ENCODE measurements at regions not wholly inside any gene's neighbourhood (a gene's known extent, or its start where the extent isn't known, plus 50 kb on each side); places are given as distances from the start of the nearest gene placed in this dataset.

DNA sequence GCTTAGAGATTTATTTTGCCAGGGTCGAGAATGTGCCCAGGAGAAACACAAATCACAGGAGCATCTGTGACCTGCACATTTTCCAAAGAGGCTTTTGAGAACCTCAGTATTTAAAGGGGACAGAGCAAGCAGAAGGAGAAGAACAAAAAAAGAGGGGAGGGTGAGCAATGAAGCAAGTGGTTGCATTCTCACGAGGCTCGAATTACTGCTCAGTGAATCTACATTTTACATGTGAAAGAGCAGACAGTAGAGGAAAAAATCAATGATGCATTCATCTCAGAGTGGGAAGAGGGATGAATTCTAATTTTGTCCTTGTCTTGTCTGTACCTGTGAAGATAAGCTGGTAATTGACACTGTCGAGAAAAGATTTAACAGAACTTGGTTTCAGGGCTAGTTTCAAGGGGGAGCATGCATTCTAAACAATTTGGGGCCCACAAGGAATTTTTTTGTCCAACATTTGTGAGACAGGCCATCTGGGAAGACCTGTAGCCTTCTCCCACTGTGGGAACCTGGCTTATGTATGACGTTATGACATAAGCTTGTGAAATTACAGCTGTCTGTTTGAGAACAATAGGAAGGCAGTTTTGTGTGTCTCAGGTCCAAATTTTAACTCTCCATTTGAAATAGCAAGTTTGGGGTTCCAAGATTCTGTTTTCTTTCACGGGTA is 855.1 kb downstream of the SLITRK5 start:
- TF ChIP-seq, protein P1, sequence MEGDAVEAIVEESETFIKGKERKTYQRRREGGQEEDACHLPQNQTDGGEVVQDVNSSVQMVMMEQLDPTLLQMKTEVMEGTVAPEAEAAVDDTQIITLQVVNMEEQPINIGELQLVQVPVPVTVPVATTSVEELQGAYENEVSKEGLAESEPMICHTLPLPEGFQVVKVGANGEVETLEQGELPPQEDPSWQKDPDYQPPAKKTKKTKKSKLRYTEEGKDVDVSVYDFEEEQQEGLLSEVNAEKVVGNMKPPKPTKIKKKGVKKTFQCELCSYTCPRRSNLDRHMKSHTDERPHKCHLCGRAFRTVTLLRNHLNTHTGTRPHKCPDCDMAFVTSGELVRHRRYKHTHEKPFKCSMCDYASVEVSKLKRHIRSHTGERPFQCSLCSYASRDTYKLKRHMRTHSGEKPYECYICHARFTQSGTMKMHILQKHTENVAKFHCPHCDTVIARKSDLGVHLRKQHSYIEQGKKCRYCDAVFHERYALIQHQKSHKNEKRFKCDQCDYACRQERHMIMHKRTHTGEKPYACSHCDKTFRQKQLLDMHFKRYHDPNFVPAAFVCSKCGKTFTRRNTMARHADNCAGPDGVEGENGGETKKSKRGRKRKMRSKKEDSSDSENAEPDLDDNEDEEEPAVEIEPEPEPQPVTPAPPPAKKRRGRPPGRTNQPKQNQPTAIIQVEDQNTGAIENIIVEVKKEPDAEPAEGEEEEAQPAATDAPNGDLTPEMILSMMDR (IDR thresholded peaks at IDR 0.05), result no peak
- no peak for TF ChIP-seq POLR2A (IDR thresholded peaks at IDR 0.05)

Data from prostate gland (tissue), 2 donors.